ENCODE measurements at regions not wholly inside any gene's neighbourhood (a gene's known extent, or its start where the extent isn't known, plus 50 kb on each side); places are given as distances from the start of the nearest gene placed in this dataset.

- H4K20me1 ChIP-seq (ENCODE audit: control insufficient read depth, insufficient read depth) = no peaks in the 10 kb centered on the region
- ChIA-PET RAD21 (ENCODE audit: unreplicated experiment) (no interaction called here), POLR2A (no interaction called here), SMC1A (ENCODE audit: uncharacterized antibody, unreplicated experiment) (no interaction called here), CTCF (no interaction called here)
- H3K27me3 ChIP-seq (replicated peaks in 1 of 2; ENCODE audit: control insufficient read depth in 2 of 2, insufficient read depth in 2 of 2, low read length in 1 of 2) = no peaks in the 10 kb centered on the region
- no peak for TF ChIP-seq ASH2L (IDR thresholded peaks at IDR 0.05; ENCODE audit: borderline replicate concordance, low read depth)
- no peak for TF ChIP-seq ETV6 (conservative IDR thresholded peaks at IDR 0.05 in 1 of 2, IDR thresholded peaks at IDR 0.05 in 1 of 2; ENCODE audit: borderline replicate concordance in 1 of 2, low read depth in 1 of 2)
- TF ChIP-seq, protein P1, sequence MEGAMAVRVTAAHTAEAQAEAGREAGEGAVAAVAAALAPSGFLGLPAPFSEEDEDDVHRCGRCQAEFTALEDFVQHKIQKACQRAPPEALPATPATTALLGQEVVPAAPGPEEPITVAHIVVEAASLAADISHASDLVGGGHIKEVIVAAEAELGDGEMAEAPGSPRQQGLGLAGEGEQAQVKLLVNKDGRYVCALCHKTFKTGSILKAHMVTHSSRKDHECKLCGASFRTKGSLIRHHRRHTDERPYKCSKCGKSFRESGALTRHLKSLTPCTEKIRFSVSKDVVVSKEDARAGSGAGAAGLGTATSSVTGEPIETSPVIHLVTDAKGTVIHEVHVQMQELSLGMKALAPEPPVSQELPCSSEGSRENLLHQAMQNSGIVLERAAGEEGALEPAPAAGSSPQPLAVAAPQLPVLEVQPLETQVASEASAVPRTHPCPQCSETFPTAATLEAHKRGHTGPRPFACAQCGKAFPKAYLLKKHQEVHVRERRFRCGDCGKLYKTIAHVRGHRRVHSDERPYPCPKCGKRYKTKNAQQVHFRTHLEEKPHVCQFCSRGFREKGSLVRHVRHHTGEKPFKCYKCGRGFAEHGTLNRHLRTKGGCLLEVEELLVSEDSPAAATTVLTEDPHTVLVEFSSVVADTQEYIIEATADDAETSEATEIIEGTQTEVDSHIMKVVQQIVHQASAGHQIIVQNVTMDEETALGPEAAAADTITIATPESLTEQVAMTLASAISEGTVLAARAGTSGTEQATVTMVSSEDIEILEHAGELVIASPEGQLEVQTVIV (IDR thresholded peaks at IDR 0.05; ENCODE audit: borderline replicate concordance, partially characterized antibody) = no peak
- TF ChIP-seq EP300 (IDR thresholded peaks at IDR 0.05; ENCODE audit: borderline replicate concordance in 1 of 2, control insufficient read depth in 1 of 2, low read depth in 2 of 2, low read length in 2 of 2) = no peak
- TF ChIP-seq HSF1 (IDR thresholded peaks at IDR 0.05; ENCODE audit: low read depth, low read length) = no peak
- no peak overlapping the region for H3K9ac ChIP-seq (ENCODE audit: control insufficient read depth, insufficient read depth, low read length)
- no peak for DNase-seq (ENCODE audit: low read depth, low spot score)
- H3K4me3 ChIP-seq = no peak overlapping the region
- no peak overlapping the region for H3K27ac ChIP-seq (ENCODE audit: control insufficient read depth, insufficient read depth)
- no peaks in the 10 kb centered on the region; the same call in 2 of the 3 replicates for H3K9me3 ChIP-seq (replicated peaks; ENCODE audit: control insufficient read depth, insufficient read depth, low read length)
- 0% methylated on average over 1 of the region's 1 CpG for WGBS (ENCODE audit: insufficient coverage, insufficient replicate concordance, low lambda C conversion rate, missing lambda C conversion rate)
- H2AFZ ChIP-seq (ENCODE audit: control insufficient read depth, low read depth, low read length) = no peak overlapping the region
- in situ Hi-C loops (cut with MboI) (no loop called here), intact Hi-C loops (cut with micrococcal nuclease; ENCODE audit: unreplicated experiment) (no loop called here)
- no peak overlapping the region for H3K4me2 ChIP-seq (ENCODE audit: control insufficient read depth, insufficient read depth)
- no peak for FAIRE-seq
- no TSS peak for BruUV-seq (replicated peaks)
- no peaks in the 10 kb centered on the region for H3K36me3 ChIP-seq (ENCODE audit: control insufficient read depth in 2 of 2, insufficient read depth in 2 of 2, low read length in 1 of 2)
- no peak for ATAC-seq
- H3K4me1 ChIP-seq (ENCODE audit: control insufficient read depth, insufficient read depth, low read length) = no peaks in the 10 kb centered on the region
- no peaks in the 10 kb centered on the region for H3K79me2 ChIP-seq (ENCODE audit: control insufficient read depth, insufficient read depth, low read length)
These were observed 619.7 kb downstream of the GRXCR1 start for GRCh38 chr4:43512253-43512652.

Data from GM12878 (cell line).